Cortex of kidney (tissue), 1 donor: ENCODE measurements at regions not wholly inside any gene's neighbourhood (a gene's known extent, or its start where the extent isn't known, plus 50 kb on each side); places are given as distances from the start of the nearest gene placed in this dataset.

Experiments used
- DNase-seq: peaks from one replicate; lab custom pipeline; 2025; lab: John Stamatoyannopoulos, UW

- no peak for DNase-seq
These were observed 71.2 kb upstream of the DUSP10 start for GRCh38 chr1:221812905-221813597.

- DNase-seq: no peak
These were observed 70.3 kb upstream of the DUSP10 start for GRCh38 chr1:221812088-221812752.

- no peak for DNase-seq
These were observed 68.5 kb upstream of the DUSP10 start for GRCh38 chr1:221810406-221810805.

GRCh38 chr1:221809091-221810029 is 67.5 kb upstream of the DUSP10 start:
- DNase-seq: no peak

GRCh38 chr1:221806984-221807383 is 65.1 kb upstream of the DUSP10 start:
- DNase-seq: no peak

- no peak for DNase-seq
These were observed 64.3 kb upstream of the DUSP10 start for GRCh38 chr1:221806236-221806635.

- DNase-seq: no peak
These were observed 63.2 kb upstream of the DUSP10 start for GRCh38 chr1:221805121-221805520.

GRCh38 chr1:221804303-221804702 is 62.4 kb upstream of the DUSP10 start:
- no peak for DNase-seq

GRCh38 chr1:221801773-221802516 is 60.1 kb upstream of the DUSP10 start:
- no peak for DNase-seq

GRCh38 chr1:221801251-221801661 is 59.4 kb upstream of the DUSP10 start:
- DNase-seq: no peak

GRCh38 chr1:221800831-221801230 is 58.9 kb upstream of the DUSP10 start:
- no peak for DNase-seq

- no peak for DNase-seq
These were observed 55.6 kb upstream of the DUSP10 start for GRCh38 chr1:221797506-221797905.

GRCh38 chr1:221796700-221797099 is 54.8 kb upstream of the DUSP10 start:
- DNase-seq: no peak

- no peak for DNase-seq
These were observed 53.5 kb upstream of the DUSP10 start for GRCh38 chr1:221795380-221795779.

- DNase-seq: no peak
These were observed 53.0 kb upstream of the DUSP10 start for GRCh38 chr1:221794935-221795334.

- no peak for DNase-seq
These were observed 52.3 kb upstream of the DUSP10 start for GRCh38 chr1:221794079-221794670.

GRCh38 chr1:221793439-221794078 is 51.7 kb upstream of the DUSP10 start:
- DNase-seq: no peak

GRCh38 chr1:221791846-221792245 is 50.0 kb upstream of the DUSP10 start:
- no peak for DNase-seq
